ENCODE measurements at regions not wholly inside any gene's neighbourhood (a gene's known extent, or its start where the extent isn't known, plus 50 kb on each side); places are given as distances from the start of the nearest gene placed in this dataset.

DNA sequence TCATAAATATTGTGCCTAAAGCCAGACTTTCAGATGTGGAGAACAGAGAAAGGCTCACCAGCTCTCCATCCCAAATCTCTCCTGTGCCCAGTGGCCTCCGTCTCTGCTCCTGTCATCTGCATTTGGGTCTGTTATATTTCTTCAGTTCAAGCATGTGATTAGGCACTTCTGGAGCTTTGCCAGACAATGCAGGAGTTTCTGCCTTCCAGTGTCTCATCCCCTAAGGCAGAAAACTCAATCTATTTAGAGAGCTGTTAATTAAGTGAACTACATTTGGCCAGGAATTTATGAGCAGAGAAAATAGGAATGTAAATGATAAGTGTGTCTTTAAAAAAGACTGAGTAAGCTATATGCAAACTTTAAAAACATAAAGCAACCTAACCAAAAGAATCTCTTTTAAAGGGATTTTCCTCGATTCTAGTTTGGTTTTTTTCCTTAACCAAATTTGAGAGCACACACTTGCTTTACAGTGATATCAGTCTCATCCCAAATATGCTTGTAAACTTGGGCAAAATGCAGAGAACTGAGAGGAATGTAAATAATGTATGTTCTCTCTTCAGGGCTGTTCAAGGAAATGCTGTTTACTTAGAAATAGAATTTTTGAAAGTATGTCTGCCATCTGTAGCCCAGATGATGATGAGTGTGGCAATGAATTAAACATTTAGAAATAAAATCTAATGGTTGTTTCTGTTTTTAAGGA, 113.9 kb downstream of the ELOVL4 start:
- ChIA-PET POLR2A (no interaction called here), CTCF (interaction anchor here (1.3 kb wide), 1 partner anchor 34 kb away, joined by 7 read pairs; no protein-coding TSS in a partner anchor)
- Histone ChIP-seq H3K9me3 (replicated peaks; ENCODE audit: control insufficient read depth, insufficient read depth, low read length) (no peaks in the 10 kb centered on the region), H3K4me1 (ENCODE audit: control insufficient read depth, extremely low read depth, insufficient read depth, low read length) (no peaks in the 10 kb centered on the region), H3K27me3 (ENCODE audit: control insufficient read depth in 2 of 2, insufficient read depth in 2 of 2, low read length in 2 of 2) (peaks cover 0 to 20% of the 10 kb centered on the region in 2 experiments), H2AFZ (ENCODE audit: low read depth, low read length) (no peak overlapping the region), H4K20me1 (replicated peaks; ENCODE audit: control insufficient read depth, extremely low read depth, insufficient read depth, low read length) (no peaks in the 10 kb centered on the region), H3K9me1 (replicated peaks; ENCODE audit: control insufficient read depth, extremely low read depth, insufficient read depth, low read length) (no peaks in the 10 kb centered on the region), H3K36me3 (ENCODE audit: control insufficient read depth in 2 of 2, extremely low read depth in 1 of 2, insufficient read depth in 2 of 2, low read length in 2 of 2) (no peaks in the 10 kb centered on the region), H3K4me3 (replicated peaks in 1 of 3; ENCODE audit: insufficient read depth in 1 of 3, low read depth in 1 of 3, low read length in 3 of 3) (no peak overlapping the region), H3K9ac (replicated peaks; ENCODE audit: extremely low read depth, insufficient read depth, low read length) (no peak overlapping the region), H3K79me2 (ENCODE audit: control insufficient read depth, insufficient read depth, low read length) (no peaks in the 10 kb centered on the region), H3K27ac (ENCODE audit: insufficient read depth, low read depth, low read length) (no peak overlapping the region), H3K4me2 (ENCODE audit: insufficient read depth, low read length) (no peak overlapping the region)
- intact Hi-C loops (cut with micrococcal nuclease): no loop called here
- TF ChIP-seq, protein P1, sequence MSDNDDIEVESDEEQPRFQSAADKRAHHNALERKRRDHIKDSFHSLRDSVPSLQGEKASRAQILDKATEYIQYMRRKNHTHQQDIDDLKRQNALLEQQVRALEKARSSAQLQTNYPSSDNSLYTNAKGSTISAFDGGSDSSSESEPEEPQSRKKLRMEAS (IDR thresholded peaks at IDR 0.05; ENCODE audit: insufficient read depth, insufficient read length): no peak
- dilution Hi-C loops (cut with MboI; ENCODE audit: extremely low pct_ligation_motif_present, low sequenced_read_pairs): no loop called here
- DNase-seq (ENCODE audit: low read depth, low spot score): no peak
- BruUV-seq (replicated peaks): no TSS peak
- no peak for FAIRE-seq

DNA sequence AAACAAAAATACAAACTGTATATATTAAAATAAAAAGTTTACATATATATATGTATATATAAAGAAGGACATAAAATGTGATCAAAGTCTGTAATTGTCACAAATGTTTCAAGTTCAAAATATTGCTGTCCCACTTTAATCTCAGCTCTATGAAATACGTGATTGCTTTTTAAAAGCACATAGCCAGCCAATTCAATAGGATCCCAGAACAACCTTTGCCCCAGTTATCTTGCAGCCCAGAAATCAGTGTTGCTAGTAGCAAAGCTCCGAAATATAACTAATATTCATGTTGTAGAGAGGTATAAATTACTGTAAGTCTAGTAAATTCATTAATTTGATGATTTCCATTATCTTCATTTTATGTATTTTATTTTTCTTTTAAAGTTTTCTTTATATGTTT, 114.6 kb downstream of the ELOVL4 start:
- ChIA-PET CTCF (interaction anchor here (1.3 kb wide), 1 partner anchor 35 kb away, joined by 7 read pairs; no protein-coding TSS in a partner anchor), POLR2A (no interaction called here)
- intact Hi-C loops (cut with micrococcal nuclease): no loop called here
- H2AFZ ChIP-seq (ENCODE audit: low read depth, low read length): no peak overlapping the region
- no peak overlapping the region for H3K4me3 ChIP-seq (replicated peaks in 1 of 3; ENCODE audit: insufficient read depth in 1 of 3, low read depth in 1 of 3, low read length in 3 of 3)
- H3K4me2 ChIP-seq (ENCODE audit: insufficient read depth, low read length): no peak overlapping the region
- dilution Hi-C loops (cut with MboI; ENCODE audit: extremely low pct_ligation_motif_present, low sequenced_read_pairs): no loop called here
- H3K4me1 ChIP-seq (ENCODE audit: control insufficient read depth, extremely low read depth, insufficient read depth, low read length): no peaks in the 10 kb centered on the region
- no peaks in the 10 kb centered on the region for H3K36me3 ChIP-seq (ENCODE audit: control insufficient read depth in 2 of 2, extremely low read depth in 1 of 2, insufficient read depth in 2 of 2, low read length in 2 of 2)
- no peak for TF ChIP-seq FOS (IDR thresholded peaks at IDR 0.05; ENCODE audit: borderline replicate concordance, insufficient read depth, low read length)
- TF ChIP-seq EZH2 (IDR thresholded peaks at IDR 0.05; ENCODE audit: borderline replicate concordance, low read depth, low read length, severe bottlenecking): no peak
- no peak for TF ChIP-seq POLR2AphosphoS5 (IDR thresholded peaks at IDR 0.05; ENCODE audit: insufficient read depth, low read depth, low read length)
- no peak for TF ChIP-seq GATA2 (IDR thresholded peaks at IDR 0.05; ENCODE audit: insufficient read depth, insufficient read length, low read depth, low read length)
- TF ChIP-seq, protein P1 (IDR thresholded peaks at IDR 0.05; ENCODE audit: insufficient read depth, insufficient read length): no peak
- TF ChIP-seq MYC (IDR thresholded peaks at IDR 0.05; ENCODE audit: low read depth, low read length): no peak
- no peak for TF ChIP-seq JUN (IDR thresholded peaks at IDR 0.05; ENCODE audit: borderline replicate concordance, insufficient read depth, insufficient read length, low read depth)
- TF ChIP-seq POLR2A (IDR thresholded peaks at IDR 0.05; ENCODE audit: low read depth, low read length): no peak
- TF ChIP-seq, protein P2, sequence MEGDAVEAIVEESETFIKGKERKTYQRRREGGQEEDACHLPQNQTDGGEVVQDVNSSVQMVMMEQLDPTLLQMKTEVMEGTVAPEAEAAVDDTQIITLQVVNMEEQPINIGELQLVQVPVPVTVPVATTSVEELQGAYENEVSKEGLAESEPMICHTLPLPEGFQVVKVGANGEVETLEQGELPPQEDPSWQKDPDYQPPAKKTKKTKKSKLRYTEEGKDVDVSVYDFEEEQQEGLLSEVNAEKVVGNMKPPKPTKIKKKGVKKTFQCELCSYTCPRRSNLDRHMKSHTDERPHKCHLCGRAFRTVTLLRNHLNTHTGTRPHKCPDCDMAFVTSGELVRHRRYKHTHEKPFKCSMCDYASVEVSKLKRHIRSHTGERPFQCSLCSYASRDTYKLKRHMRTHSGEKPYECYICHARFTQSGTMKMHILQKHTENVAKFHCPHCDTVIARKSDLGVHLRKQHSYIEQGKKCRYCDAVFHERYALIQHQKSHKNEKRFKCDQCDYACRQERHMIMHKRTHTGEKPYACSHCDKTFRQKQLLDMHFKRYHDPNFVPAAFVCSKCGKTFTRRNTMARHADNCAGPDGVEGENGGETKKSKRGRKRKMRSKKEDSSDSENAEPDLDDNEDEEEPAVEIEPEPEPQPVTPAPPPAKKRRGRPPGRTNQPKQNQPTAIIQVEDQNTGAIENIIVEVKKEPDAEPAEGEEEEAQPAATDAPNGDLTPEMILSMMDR (IDR thresholded peaks at IDR 0.05; ENCODE audit: extremely low read depth in 1 of 2, insufficient read depth in 1 of 2, low read depth in 1 of 2, low read length in 2 of 2): no peak
- no peak overlapping the region for H3K27ac ChIP-seq (ENCODE audit: insufficient read depth, low read depth, low read length)
- H3K9me3 ChIP-seq (replicated peaks; ENCODE audit: control insufficient read depth, insufficient read depth, low read length): no peaks in the 10 kb centered on the region
- H3K9ac ChIP-seq (replicated peaks; ENCODE audit: extremely low read depth, insufficient read depth, low read length): no peak overlapping the region
- BruUV-seq (replicated peaks): no TSS peak
- FAIRE-seq: no peak
- peaks cover 0 to 17% of the 10 kb centered on the region in 2 experiments for H3K27me3 ChIP-seq (ENCODE audit: control insufficient read depth in 2 of 2, insufficient read depth in 2 of 2, low read length in 2 of 2)
- H3K79me2 ChIP-seq (ENCODE audit: control insufficient read depth, insufficient read depth, low read length): no peaks in the 10 kb centered on the region
- DNase-seq (ENCODE audit: low read depth, low spot score): no peak
- H4K20me1 ChIP-seq (replicated peaks; ENCODE audit: control insufficient read depth, extremely low read depth, insufficient read depth, low read length): no peaks in the 10 kb centered on the region
- H3K9me1 ChIP-seq (replicated peaks; ENCODE audit: control insufficient read depth, extremely low read depth, insufficient read depth, low read length): no peaks in the 10 kb centered on the region

Measured in endothelial cell of umbilical vein (primary cell).